GM18498 (cell line): ENCODE measurements at regions not wholly inside any gene's neighbourhood (a gene's known extent, or its start where the extent isn't known, plus 50 kb on each side); places are given as distances from the start of the nearest gene placed in this dataset.
"Not testable (repeated sequence)": the region's sequence is repeated elsewhere in the genome, so short reads cannot be mapped to it uniquely, and the experiment has no call there.

Source experiments
- ATAC-seq: cut with Tn5 transposase; IDR thresholded peaks from one replicate; pipeline ENCODE4 v1.9.1; 2021; ENCODE audit warnings: mild to moderate bottlenecking, moderate library complexity; ENCODE audit not compliant: unreplicated experiment

GRCh38 chr2:41141146-41141791 is 689.4 kb upstream of the SLC8A1 start:
- ATAC-seq, result no peak

- ATAC-seq, result no peak
These were observed 690.6 kb upstream of the SLC8A1 start for GRCh38 chr2:41142478-41142877.

- no peak for ATAC-seq
These were observed 693.2 kb upstream of the SLC8A1 start for GRCh38 chr2:41145066-41145465.

GRCh38 chr2:41149054-41149453 is 697.2 kb upstream of the SLC8A1 start:
- ATAC-seq, result no peak

- no peak for ATAC-seq
These were observed 699.9 kb upstream of the SLC8A1 start for GRCh38 chr2:41151746-41152145.

GRCh38 chr2:41152318-41152717 is 700.4 kb upstream of the SLC8A1 start:
- ATAC-seq, result no peak

GRCh38 chr2:41160439-41160838 is 708.5 kb upstream of the SLC8A1 start:
- ATAC-seq, result no peak

- no peak for ATAC-seq
These were observed 715.1 kb upstream of the SLC8A1 start for GRCh38 chr2:41167014-41167413.

- ATAC-seq, result no peak
These were observed 717.9 kb upstream of the SLC8A1 start for GRCh38 chr2:41169744-41170143.

- no peak for ATAC-seq
These were observed 718.7 kb upstream of the SLC8A1 start for GRCh38 chr2:41170589-41170988.

- ATAC-seq, result no peak
These were observed 728.5 kb upstream of the SLC8A1 start for GRCh38 chr2:41180387-41180786.

GRCh38 chr2:41182961-41183360 is 731.1 kb upstream of the SLC8A1 start:
- ATAC-seq, result no peak

- ATAC-seq, result no peak
These were observed 735.7 kb upstream of the SLC8A1 start for GRCh38 chr2:41187376-41188122.

GRCh38 chr2:41194230-41194629 is 742.3 kb upstream of the SLC8A1 start:
- ATAC-seq, result no peak

GRCh38 chr2:41197781-41198180 is 745.9 kb upstream of the SLC8A1 start:
- no peak for ATAC-seq

GRCh38 chr2:41199334-41199733 is 747.4 kb upstream of the SLC8A1 start:
- ATAC-seq, result no peak

GRCh38 chr2:41204315-41204714 is 752.4 kb upstream of the SLC8A1 start:
- no peak for ATAC-seq

- ATAC-seq, result no peak
These were observed 754.1 kb upstream of the SLC8A1 start for GRCh38 chr2:41206004-41206403.

- ATAC-seq, result no peak
These were observed 755.7 kb upstream of the SLC8A1 start for GRCh38 chr2:41207578-41207977.

- ATAC-seq, result not testable (repeated sequence)
These were observed 758.1 kb upstream of the SLC8A1 start for GRCh38 chr2:41210030-41210429.

- no peak for ATAC-seq
These were observed 765.1 kb upstream of the SLC8A1 start for GRCh38 chr2:41216978-41217377.

- no peak for ATAC-seq
These were observed 770.7 kb upstream of the SLC8A1 start for GRCh38 chr2:41222593-41222992.

- no peak for ATAC-seq
These were observed 782.2 kb upstream of the SLC8A1 start for GRCh38 chr2:41234093-41234492.
